Endothelial cell (in vitro differentiated cells): ENCODE measurements at regions not wholly inside any gene's neighbourhood (a gene's known extent, or its start where the extent isn't known, plus 50 kb on each side); places are given as distances from the start of the nearest gene placed in this dataset.

Experiments used
- DNase-seq: peaks from one replicate; pipeline ENCODE4 v3.0.0; 2021; ENCODE audit warnings: low spot score
- H3K27ac Mint-ChIP-seq: one replicate; pipeline ENCODE4 v1.8.0; 2021; ENCODE audit warnings: mixed read lengths, inconsistent platforms; ENCODE audit not compliant: unreplicated experiment
- H3K27me3 Mint-ChIP-seq: one replicate; pipeline ENCODE4 v1.8.0; 2021; ENCODE audit warnings: mild to moderate bottlenecking, moderate library complexity, mixed read lengths, inconsistent platforms; ENCODE audit not compliant: unreplicated experiment
- H3K36me3 Mint-ChIP-seq: one replicate; pipeline ENCODE4 v1.8.0; 2021; ENCODE audit warnings: mild to moderate bottlenecking, low read depth, mixed read lengths, inconsistent platforms; ENCODE audit not compliant: unreplicated experiment
- H3K4me1 Mint-ChIP-seq: one replicate; pipeline ENCODE4 v1.8.0; 2021; ENCODE audit warnings: mild to moderate bottlenecking, mixed read lengths, inconsistent platforms; ENCODE audit not compliant: unreplicated experiment
- H3K4me3 Mint-ChIP-seq: one replicate; pipeline ENCODE4 v1.8.0; 2021; ENCODE audit warnings: mild to moderate bottlenecking, mixed read lengths, inconsistent platforms; ENCODE audit not compliant: unreplicated experiment
- H3K9me3 Mint-ChIP-seq: one replicate; pipeline ENCODE4 v1.8.0; 2021; ENCODE audit warnings: mixed read lengths, inconsistent platforms; ENCODE audit not compliant: unreplicated experiment
- TF ChIP-seq, protein P1 (sequence below): fragments of 200-600 bp; sonication (generic); IDR thresholded peaks from one replicate; pipeline ENCODE4 v1.5.0; 2021; ENCODE audit warnings: antibody characterized with exemption; ENCODE audit not compliant: unreplicated experiment

- Mint-ChIP-seq H3K36me3 (no peaks in the 10 kb centered on the region), H3K9me3 (no peaks in the 10 kb centered on the region), H3K4me1 (peaks cover 2% of the 10 kb centered on the region), H3K27me3 (peaks cover 2% of the 10 kb centered on the region), H3K4me3 (no peak overlapping the region), H3K27ac (no peak overlapping the region)
- TF ChIP-seq, protein P1, sequence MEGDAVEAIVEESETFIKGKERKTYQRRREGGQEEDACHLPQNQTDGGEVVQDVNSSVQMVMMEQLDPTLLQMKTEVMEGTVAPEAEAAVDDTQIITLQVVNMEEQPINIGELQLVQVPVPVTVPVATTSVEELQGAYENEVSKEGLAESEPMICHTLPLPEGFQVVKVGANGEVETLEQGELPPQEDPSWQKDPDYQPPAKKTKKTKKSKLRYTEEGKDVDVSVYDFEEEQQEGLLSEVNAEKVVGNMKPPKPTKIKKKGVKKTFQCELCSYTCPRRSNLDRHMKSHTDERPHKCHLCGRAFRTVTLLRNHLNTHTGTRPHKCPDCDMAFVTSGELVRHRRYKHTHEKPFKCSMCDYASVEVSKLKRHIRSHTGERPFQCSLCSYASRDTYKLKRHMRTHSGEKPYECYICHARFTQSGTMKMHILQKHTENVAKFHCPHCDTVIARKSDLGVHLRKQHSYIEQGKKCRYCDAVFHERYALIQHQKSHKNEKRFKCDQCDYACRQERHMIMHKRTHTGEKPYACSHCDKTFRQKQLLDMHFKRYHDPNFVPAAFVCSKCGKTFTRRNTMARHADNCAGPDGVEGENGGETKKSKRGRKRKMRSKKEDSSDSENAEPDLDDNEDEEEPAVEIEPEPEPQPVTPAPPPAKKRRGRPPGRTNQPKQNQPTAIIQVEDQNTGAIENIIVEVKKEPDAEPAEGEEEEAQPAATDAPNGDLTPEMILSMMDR = no peak
- no peak for DNase-seq
Measured at GRCh38 chr5:139733698-139734538, 61.7 kb upstream of the PSD2 start.

- Mint-ChIP-seq H3K4me3 (no peak overlapping the region), H3K36me3 (no peaks in the 10 kb centered on the region)
Measured at GRCh38 chr5:139734539-139734916, 61.1 kb upstream of the PSD2 start.

DNA sequence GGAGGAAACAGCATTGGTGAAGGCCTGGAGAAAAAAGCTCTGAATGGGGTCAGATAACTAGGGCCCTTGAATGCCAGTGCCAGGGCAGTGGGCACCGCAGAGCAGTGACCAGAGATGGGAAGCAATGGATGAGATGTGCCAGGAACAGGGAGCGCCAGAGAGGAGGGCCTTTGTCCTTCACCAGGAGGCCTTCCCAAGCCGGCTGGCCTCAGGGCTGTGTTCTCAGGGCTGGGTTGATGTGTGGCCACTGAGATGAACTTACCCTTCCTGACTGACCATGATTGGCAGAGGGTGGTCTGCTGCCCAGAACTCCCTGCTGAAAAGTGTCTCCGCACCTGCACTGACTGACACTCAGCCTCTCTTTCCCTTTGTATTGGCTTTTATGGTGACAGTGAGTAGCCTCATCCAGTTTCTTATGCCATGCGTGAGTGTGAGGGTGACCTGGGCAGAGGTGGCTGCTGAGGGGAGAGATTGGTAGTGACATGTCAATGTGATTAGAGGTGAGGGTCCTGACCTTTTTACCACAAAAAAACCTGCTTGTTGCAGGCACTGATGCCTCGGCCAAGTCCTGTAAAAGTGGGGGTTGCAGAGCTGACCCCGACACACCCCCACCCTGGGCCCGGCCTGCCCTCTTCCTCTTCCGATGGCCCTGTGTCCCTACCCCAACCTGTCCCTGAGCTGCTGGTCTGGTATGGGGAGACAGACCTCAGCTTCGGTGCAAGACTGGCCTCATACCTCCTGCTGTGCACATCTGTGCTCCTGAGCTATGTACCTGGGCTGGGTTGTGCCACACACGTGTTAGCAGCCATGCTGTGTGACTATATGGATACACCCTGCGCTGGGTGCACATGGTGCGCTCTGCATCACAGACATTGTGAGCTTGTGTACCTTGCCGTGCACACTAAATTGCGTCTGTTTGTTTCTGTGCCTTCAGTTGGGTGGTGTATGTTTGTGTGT, 57.1 kb upstream of the PSD2 start:
- Mint-ChIP-seq H3K9me3 (no peaks in the 10 kb centered on the region), H3K4me3 (no peak overlapping the region), H3K36me3 (peaks cover 4% of the 10 kb centered on the region), H3K27me3 (peaks cover 4% of the 10 kb centered on the region), H3K4me1 (no peaks in the 10 kb centered on the region), H3K27ac (no peak overlapping the region)
- no peak for DNase-seq
- TF ChIP-seq, protein P1 = no peak

More at GRCh38 chr5:139734539-139734916, 61.1 kb upstream of the PSD2 start:
- H3K9me3 Mint-ChIP-seq = no peaks in the 10 kb centered on the region
- peaks cover 2% of the 10 kb centered on the region for H3K27me3 Mint-ChIP-seq
- TF ChIP-seq, protein P1 = no peak
- H3K4me1 Mint-ChIP-seq = peaks cover 2% of the 10 kb centered on the region
- DNase-seq = no peak
- H3K27ac Mint-ChIP-seq = no peak overlapping the region

DNA sequence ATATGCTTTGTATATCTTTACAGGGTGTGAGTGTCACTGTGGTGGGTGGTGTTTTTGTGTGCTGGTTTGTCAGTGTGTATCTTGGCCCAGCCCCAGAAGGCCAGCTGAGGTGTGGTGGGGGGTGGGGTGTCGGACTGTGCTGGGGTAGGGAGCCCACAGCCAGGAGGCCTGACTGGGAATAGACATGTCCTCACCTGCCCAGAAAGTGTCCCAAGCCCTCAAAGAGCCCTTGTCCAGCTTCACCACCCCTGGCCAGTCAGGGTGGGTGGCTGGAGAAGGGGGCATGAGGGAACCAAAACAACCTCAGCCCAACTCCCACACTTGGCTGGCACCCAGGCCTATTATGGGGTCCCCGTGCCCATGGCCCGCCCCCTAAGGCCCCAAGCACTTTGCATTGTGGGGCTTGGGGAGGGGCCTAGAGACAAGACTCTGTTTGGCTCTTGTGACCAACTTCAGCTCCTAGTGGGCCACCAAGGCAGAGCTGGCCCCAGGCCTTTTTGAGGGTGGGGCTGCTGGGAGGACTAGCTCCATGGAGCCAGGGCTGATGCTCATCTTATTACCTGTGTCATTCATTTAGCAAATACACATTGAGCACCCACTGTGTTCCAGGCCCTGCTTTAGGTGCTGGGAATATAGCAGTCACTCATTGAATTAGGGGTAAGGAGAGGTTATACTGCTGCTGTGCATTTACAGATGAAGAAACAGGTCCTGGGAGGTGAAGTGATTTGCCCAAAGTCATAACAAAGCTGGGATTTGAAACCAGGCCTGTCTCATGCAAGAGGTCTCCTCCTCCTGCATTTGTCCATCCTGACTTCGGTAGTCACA, 56.2 kb upstream of the PSD2 start:
- H3K4me3 Mint-ChIP-seq = no peak overlapping the region
- peaks cover 4% of the 10 kb centered on the region for H3K36me3 Mint-ChIP-seq
- no peak for DNase-seq
- TF ChIP-seq, protein P1 = no peak
- no peaks in the 10 kb centered on the region for H3K4me1 Mint-ChIP-seq
- peaks cover 4% of the 10 kb centered on the region for H3K27me3 Mint-ChIP-seq
- peak overlapping the region; percentile 30 for H3K27ac Mint-ChIP-seq
- H3K9me3 Mint-ChIP-seq = no peaks in the 10 kb centered on the region
